Endodermal cell (in vitro differentiated cells): ENCODE measurements at regions not wholly inside any gene's neighbourhood (a gene's known extent, or its start where the extent isn't known, plus 50 kb on each side); places are given as distances from the start of the nearest gene placed in this dataset.

Experiments
- DNase-seq: peaks from one replicate; pipeline ENCODE4 v3.0.0-alpha.2; 2017
- H3K27ac ChIP-seq: 2 replicates; pipeline ENCODE4 v1.5.1; 2013; ENCODE audit warnings: mild to moderate bottlenecking, low read depth, low read length, moderate library complexity
- H3K27me3 ChIP-seq: 2 replicates; pipeline ENCODE4 v1.6.1; 2013; ENCODE audit warnings: mild to moderate bottlenecking, low read length, moderate library complexity; ENCODE audit not compliant: insufficient read depth, control insufficient read depth, poor library complexity, severe bottlenecking
- H3K36me3 ChIP-seq: 2 replicates; pipeline ENCODE4 v1.7.0; 2013; ENCODE audit warnings: mild to moderate bottlenecking, low read length, moderate library complexity; ENCODE audit not compliant: control insufficient read depth, insufficient read depth
- H3K4me1 ChIP-seq: one replicate; pipeline ENCODE4 v1.7.0; 2013; ENCODE audit warnings: low read length; ENCODE audit not compliant: control insufficient read depth, insufficient read depth
- H3K4me3 ChIP-seq: 2 replicates; pipeline ENCODE4 v1.5.1; 2013; ENCODE audit warnings: mild to moderate bottlenecking, low read length, moderate library complexity
- H3K9ac ChIP-seq: 2 replicates; pipeline ENCODE4 v1.6.1; 2013; ENCODE audit warnings: mild to moderate bottlenecking, low read length, moderate library complexity; ENCODE audit not compliant: poor library complexity, severe bottlenecking; ENCODE audit errors: extremely low read depth
- H3K9me3 ChIP-seq: 2 replicates; pipeline ENCODE4 v1.6.1; 2013; ENCODE audit warnings: mild to moderate bottlenecking, low read length, moderate library complexity; ENCODE audit not compliant: control insufficient read depth
- H3K27ac Mint-ChIP-seq: 2 replicates; pipeline ENCODE4 v1.8.0; 2020; ENCODE audit warnings: mixed read lengths
- H3K27me3 Mint-ChIP-seq: 2 replicates; pipeline ENCODE4 v1.8.0; 2021; ENCODE audit warnings: mild to moderate bottlenecking, mixed read lengths; ENCODE audit not compliant: insufficient read depth
- H3K36me3 Mint-ChIP-seq: 2 replicates; pipeline ENCODE4 v1.8.0; 2020; ENCODE audit warnings: low read depth, mixed read lengths
- H3K4me1 Mint-ChIP-seq: 2 replicates; pipeline ENCODE4 v1.8.0; 2020; ENCODE audit warnings: mixed read lengths
- H3K4me3 Mint-ChIP-seq: 2 replicates; pipeline ENCODE4 v1.8.0; 2020; ENCODE audit warnings: mild to moderate bottlenecking, moderate library complexity, mixed read lengths
- H3K9me3 Mint-ChIP-seq: 2 replicates; pipeline ENCODE4 v1.8.0; 2020; ENCODE audit warnings: mild to moderate bottlenecking, mixed read lengths
- CTCF ChIP-seq: fragments of 200-600 bp; sonication (generic); conservative IDR thresholded peaks from 2 replicates; pipeline ENCODE4 v1.5.0; 2021; ENCODE audit warnings: antibody characterized with exemption, mild to moderate bottlenecking
- WGBS, 2 experiments: methylation state at CpG; one replicate each; pipeline versions ENCODE4 v1.1.5 to v1.1.7; 2013; ENCODE audit warnings: missing lambda C conversion rate in 2 of 2, mixed read lengths in 1 of 2; ENCODE audit not compliant: insufficient coverage in 1 of 2, insufficient read length in 1 of 2; 5-methylcytosine and 5-hydroxymethylcytosine counted together

- H3K27ac Mint-ChIP-seq: no peak overlapping the region
- Histone ChIP-seq H3K4me3 (no peak overlapping the region), H3K27me3 (no peaks in the 10 kb centered on the region), H3K36me3 (no peaks in the 10 kb centered on the region), H3K9me3 (peaks cover 4% of the 10 kb centered on the region), H3K4me1 (peaks cover 5% of the 10 kb centered on the region), H3K27ac (no peak overlapping the region), H3K9ac (no peak overlapping the region)
- DNase-seq: no peak
- H3K4me3 Mint-ChIP-seq: no peak overlapping the region
- H3K27me3 Mint-ChIP-seq: no peaks in the 10 kb centered on the region
- H3K9me3 Mint-ChIP-seq: peaks cover 16% of the 10 kb centered on the region
- no peak for TF ChIP-seq CTCF
- H3K36me3 Mint-ChIP-seq: peaks cover 6% of the 10 kb centered on the region
- 95 to 100% methylated on average over 2 of the region's 2 CpGs for whole genome bisulfite sequencing, 2 experiments
- peaks cover 10% of the 10 kb centered on the region for H3K4me1 Mint-ChIP-seq
Measured at GRCh38 chr13:80712026-80712425, 371.1 kb upstream of the SPRY2 start.

- DNase-seq: no peak
- no peak overlapping the region for H3K9ac ChIP-seq
- H3K27ac ChIP-seq: no peak overlapping the region
- Mint-ChIP-seq H3K9me3 (peaks cover 27% of the 10 kb centered on the region), H3K27me3 (no peaks in the 10 kb centered on the region), H3K27ac (no peak overlapping the region), H3K36me3 (peaks cover 6% of the 10 kb centered on the region), H3K4me1 (peaks cover 5% of the 10 kb centered on the region), H3K4me3 (no peak overlapping the region)
- H3K27me3 ChIP-seq: no peaks in the 10 kb centered on the region
- no peak for TF ChIP-seq CTCF
- H3K36me3 ChIP-seq: no peaks in the 10 kb centered on the region
- H3K4me3 ChIP-seq: no peak overlapping the region
- peaks cover 4% of the 10 kb centered on the region for H3K9me3 ChIP-seq
- no peaks in the 10 kb centered on the region for H3K4me1 ChIP-seq
Measured at GRCh38 chr13:80708791-80709190, 367.9 kb upstream of the SPRY2 start.

GRCh38 chr13:80707000-80707983 is 366.4 kb upstream of the SPRY2 start:
- Mint-ChIP-seq H3K9me3 (peaks cover 25% of the 10 kb centered on the region), H3K4me1 (peaks cover 5% of the 10 kb centered on the region), H3K27me3 (no peaks in the 10 kb centered on the region), H3K36me3 (peaks cover 5% of the 10 kb centered on the region), H3K27ac (no peak overlapping the region), H3K4me3 (no peak overlapping the region)
- Histone ChIP-seq H3K9ac (no peak overlapping the region), H3K4me3 (no peak overlapping the region), H3K4me1 (no peaks in the 10 kb centered on the region), H3K27me3 (no peaks in the 10 kb centered on the region), H3K36me3 (no peaks in the 10 kb centered on the region), H3K27ac (no peak overlapping the region), H3K9me3 (peaks cover 4% of the 10 kb centered on the region)
- no peak for DNase-seq
- no peak for TF ChIP-seq CTCF
- WGBS, 2 experiments: 92 to 100% methylated on average over 2 to 25 of the region's 34 CpGs
